Endothelial cell of umbilical vein (primary cell): ENCODE measurements at regions not wholly inside any gene's neighbourhood (a gene's known extent, or its start where the extent isn't known, plus 50 kb on each side); places are given as distances from the start of the nearest gene placed in this dataset.

Experiments used
- BruUV-seq: library from RNA; stranded (reverse); fragments of 400-500 nt; replicated peaks from 2 replicates; lab custom pipeline; 2021; lab: Mats Ljungman, UMichigan
- CTCF ChIA-PET: fragments of 300-600, 350-600 bp; sonication (Branson Sonifier 250); formaldehyde crosslinking; loops from one replicate; lab custom pipeline; 2021; ENCODE audit warnings: antibody characterized with exemption, inconsistent platforms; lab: Charles Lee
- POLR2A ChIA-PET: fragments of 300-600, 350-600 bp; sonication (Branson Sonifier 250); formaldehyde crosslinking; loops from one replicate; lab custom pipeline; 2021; ENCODE audit warnings: antibody characterized with exemption, inconsistent platforms; lab: Charles Lee
- DNase-seq: peaks from one replicate; pipeline ENCODE4 v3.0.0-alpha.2; 2011; ENCODE audit warnings: low read depth, low spot score
- FAIRE-seq: peaks from 2 replicates; lab custom pipeline; 2011; peaks lifted over from hg19 to GRCh38; lab: Jason Lieb, UNC
- H2AFZ ChIP-seq: 2 replicates; pipeline ENCODE4 v1.6.0; 2012; ENCODE audit warnings: low read depth, low read length, control low read depth, inconsistent platforms
- H3K27ac ChIP-seq: 2 replicates; pipeline ENCODE4 v1.5.1; 2011; ENCODE audit warnings: low read depth, mild to moderate bottlenecking, control low read depth, low read length, moderate library complexity; ENCODE audit not compliant: insufficient read depth
- H3K27me3 ChIP-seq, 2 experiments: 2 replicates each; pipeline versions ENCODE4 v1.6.0 to v1.6.1; 2011; ENCODE audit warnings: low read length in 2 of 2, mixed read lengths in 1 of 2; ENCODE audit not compliant: control insufficient read depth in 2 of 2, insufficient read depth in 2 of 2
- H3K36me3 ChIP-seq, 2 experiments: 2 replicates in 1 of 2; 3 replicates in 1 of 2; pipeline ENCODE4 v1.5.1; 2011; ENCODE audit warnings: low read length in 2 of 2, mild to moderate bottlenecking in 1 of 2, moderate library complexity in 1 of 2; ENCODE audit not compliant: control insufficient read depth in 2 of 2, insufficient read depth in 2 of 2; ENCODE audit errors: extremely low read depth in 1 of 2
- H3K4me1 ChIP-seq: 3 replicates; pipeline ENCODE4 v1.5.1; 2011; ENCODE audit warnings: mild to moderate bottlenecking, low read length; ENCODE audit not compliant: control insufficient read depth, insufficient read depth; ENCODE audit errors: extremely low read depth
- H3K4me2 ChIP-seq: 2 replicates; pipeline ENCODE4 v1.6.1; 2011; ENCODE audit warnings: low read length, control low read depth, mixed read lengths; ENCODE audit not compliant: insufficient read depth
- H3K4me3 ChIP-seq, 3 experiments: fragments of 200-600 bp in 1 of 3; sonication (generic), shearing (Covaris generic) in 1 of 3; replicated peaks in 1 of 3; 2 replicates each; pipeline ENCODE4 v1.5.1; 2011 to 2016; ENCODE audit warnings: control low read depth in 3 of 3, low read length in 3 of 3, mild to moderate bottlenecking in 2 of 3, inconsistent platforms in 1 of 3, low read depth in 1 of 3, moderate library complexity in 1 of 3; ENCODE audit not compliant: insufficient read depth in 1 of 3
- H3K79me2 ChIP-seq: 2 replicates; pipeline ENCODE4 v1.6.0; 2012; ENCODE audit warnings: low read length, inconsistent platforms; ENCODE audit not compliant: control insufficient read depth, insufficient read depth
- H3K9ac ChIP-seq: replicated peaks from 2 replicates; pipeline ENCODE3; 2011; ENCODE audit warnings: low read length, control low read depth; ENCODE audit not compliant: insufficient read depth; ENCODE audit errors: extremely low read depth
- H3K9me1 ChIP-seq: replicated peaks from 3 replicates; pipeline ENCODE4 v1.6.0; 2011; ENCODE audit warnings: mild to moderate bottlenecking, low read length; ENCODE audit not compliant: control insufficient read depth, insufficient read depth; ENCODE audit errors: extremely low read depth
- H3K9me3 ChIP-seq: replicated peaks from 2 replicates; pipeline ENCODE4 v1.5.1; 2012; ENCODE audit warnings: low read length, inconsistent platforms; ENCODE audit not compliant: control insufficient read depth, insufficient read depth
- H4K20me1 ChIP-seq: replicated peaks from 2 replicates; pipeline ENCODE3; 2011; ENCODE audit warnings: mild to moderate bottlenecking, low read length; ENCODE audit not compliant: control insufficient read depth, insufficient read depth; ENCODE audit errors: extremely low read depth
- CTCF ChIP-seq, 2 donors: IDR thresholded peaks; 1 replicate in 1 of 2; 2 replicates in 1 of 2; pipeline ENCODE4 v1.5.1; 2011; ENCODE audit warnings: low read length in 2 of 2, mild to moderate bottlenecking in 2 of 2, moderate library complexity in 2 of 2, control low read depth in 1 of 2, inconsistent platforms in 1 of 2, low read depth in 1 of 2; ENCODE audit not compliant: insufficient read depth in 1 of 2; ENCODE audit errors: extremely low read depth in 1 of 2
- EZH2 ChIP-seq: IDR thresholded peaks from 2 replicates; pipeline ENCODE4 v1.6.1; 2012; ENCODE audit warnings: borderline replicate concordance, low read depth, mild to moderate bottlenecking, moderate library complexity, low read length, inconsistent platforms; ENCODE audit not compliant: severe bottlenecking
- FOS ChIP-seq: IDR thresholded peaks from 2 replicates; pipeline ENCODE4 v1.6.1; 2011; ENCODE audit warnings: mild to moderate bottlenecking, low read length, moderate library complexity, borderline replicate concordance; ENCODE audit not compliant: insufficient read depth
- GATA2 ChIP-seq: IDR thresholded peaks from 2 replicates; pipeline ENCODE4 v1.7.0; 2011; ENCODE audit warnings: low read depth, mild to moderate bottlenecking, moderate library complexity, mixed read lengths, low read length; ENCODE audit not compliant: insufficient read length, insufficient read depth
- JUN ChIP-seq: IDR thresholded peaks from 2 replicates; pipeline ENCODE4 v1.6.1; 2011; ENCODE audit warnings: borderline replicate concordance, low read depth; ENCODE audit not compliant: insufficient read length, insufficient read depth
- MAX ChIP-seq: IDR thresholded peaks from 2 replicates; pipeline ENCODE4 v1.6.1; 2011; ENCODE audit not compliant: insufficient read depth, insufficient read length
- MYC ChIP-seq: IDR thresholded peaks from one replicate; pipeline ENCODE4 v1.6.1; 2011; ENCODE audit warnings: mild to moderate bottlenecking, low read depth, low read length
- POLR2A ChIP-seq: IDR thresholded peaks from 2 replicates; pipeline ENCODE4 v1.6.1; 2012; ENCODE audit warnings: low read depth, mild to moderate bottlenecking, control low read depth, low read length
- POLR2AphosphoS5 ChIP-seq: IDR thresholded peaks from 2 replicates; pipeline ENCODE4 v1.6.1; 2012; ENCODE audit warnings: low read depth, mild to moderate bottlenecking, control low read depth, low read length, moderate library complexity; ENCODE audit not compliant: insufficient read depth
- dilution Hi-C: fragments of 300-500 bp; cut with MboI; formaldehyde crosslinking; loops from one replicate; pipeline ENCODE4 v1.15.0; 2019; ENCODE audit warnings: low sequenced_read_pairs; ENCODE audit not compliant: extremely low pct_ligation_motif_present
- intact Hi-C: fragments of 100-400 bp; cut with micrococcal nuclease; formaldehyde crosslinking; loops from one replicate; pipeline ENCODE4 v1.10.0; 2022

DNA sequence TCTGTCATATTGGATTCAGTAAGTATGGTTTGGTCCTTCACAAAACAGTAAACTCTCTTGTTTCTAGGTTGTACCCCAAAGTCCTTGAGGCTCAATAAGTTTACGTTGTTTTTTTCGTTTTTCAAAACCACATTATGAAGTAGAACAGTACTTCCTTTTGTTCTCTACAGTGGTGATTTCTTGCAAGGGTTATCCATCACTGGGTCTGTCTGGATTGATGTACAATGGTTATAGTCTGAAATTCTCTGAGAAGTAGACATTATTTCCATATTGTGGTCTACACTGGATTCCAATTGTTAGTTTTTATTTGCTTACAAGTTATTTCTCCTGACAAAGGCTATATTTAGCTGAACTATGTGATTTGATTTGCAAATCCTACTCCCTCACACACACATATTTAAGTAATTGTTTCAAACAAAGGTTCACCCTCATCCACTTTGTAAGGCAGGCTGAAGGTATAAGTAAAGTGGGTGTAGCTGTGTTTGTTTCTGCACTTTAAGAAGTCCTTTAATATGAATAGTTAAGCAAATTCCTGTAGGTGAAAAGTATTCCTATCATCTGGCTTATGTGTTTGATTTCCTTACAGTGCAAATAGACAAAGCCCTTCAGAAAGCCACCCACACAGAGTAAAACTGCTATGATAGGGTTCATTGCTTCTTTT lies 64.2 kb upstream of the MME start:
- Histone ChIP-seq H3K4me2 (no peak overlapping the region), H3K27me3 (no peaks in the 10 kb centered on the region), H3K4me3 (no peak overlapping the region), H3K9ac (no peak overlapping the region), H3K4me1 (peaks cover 12% of the 10 kb centered on the region), H3K79me2 (no peaks in the 10 kb centered on the region), H3K36me3 (no peaks in the 10 kb centered on the region), H3K9me1 (no peaks in the 10 kb centered on the region), H3K27ac (no peak overlapping the region), H3K9me3 (no peaks in the 10 kb centered on the region), H4K20me1 (no peaks in the 10 kb centered on the region), H2AFZ (no peak overlapping the region)
- no peak for DNase-seq
- no TSS peak for BruUV-seq
- TF ChIP-seq CTCF (IDR thresholded peaks at IDR 0.05; ENCODE audit: extremely low read depth in 1 of 2, insufficient read depth in 1 of 2, low read depth in 1 of 2, low read length in 2 of 2) (no peak), GATA2 (no peak), FOS (no peak), EZH2 (no peak), MYC (no peak), POLR2A (no peak), MAX (no peak), JUN (no peak), POLR2AphosphoS5 (no peak)
- ChIA-PET POLR2A (no interaction called here), CTCF (interaction anchor here (1.4 kb wide), 1 partner anchor 11 kb away, joined by 5 read pairs; no protein-coding TSS in a partner anchor)
- intact Hi-C loops: no loop called here
- no peak for FAIRE-seq
- dilution Hi-C loops: no loop called here
